GM21367 (cell line): ENCODE measurements at regions not wholly inside any gene's neighbourhood (a gene's known extent, or its start where the extent isn't known, plus 50 kb on each side); places are given as distances from the start of the nearest gene placed in this dataset.

Experiments
- ATAC-seq: cut with Tn5 transposase; IDR thresholded peaks from one replicate; pipeline ENCODE4 v1.9.1; 2021; ENCODE audit not compliant: unreplicated experiment

DNA sequence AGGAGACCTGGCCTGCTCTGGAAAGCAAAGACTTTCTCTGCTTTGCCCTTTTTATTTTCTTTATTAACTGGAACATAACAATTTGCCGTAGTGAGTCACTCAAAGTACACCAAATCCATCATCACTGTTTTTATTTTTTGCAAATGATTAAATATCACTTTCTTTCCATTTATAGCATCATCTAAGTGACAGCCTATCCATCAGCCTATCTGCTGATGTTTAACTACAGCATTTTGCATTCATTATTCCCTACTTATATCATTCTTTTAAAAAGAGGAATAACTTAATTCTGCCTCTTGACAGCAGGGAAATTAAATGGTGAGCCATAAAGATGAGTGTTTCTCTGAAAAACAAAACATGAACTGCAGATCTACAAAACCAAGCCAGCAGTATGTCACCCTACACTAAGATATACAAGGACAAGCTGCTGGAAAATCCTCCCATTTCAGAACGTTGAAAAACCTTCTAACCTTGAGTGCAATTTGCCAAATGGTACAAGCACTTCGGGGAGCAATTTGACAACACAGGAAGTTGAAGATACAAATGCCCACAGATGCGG is 821.3 kb upstream of the TMEM132C start:
- ATAC-seq: no peak

DNA sequence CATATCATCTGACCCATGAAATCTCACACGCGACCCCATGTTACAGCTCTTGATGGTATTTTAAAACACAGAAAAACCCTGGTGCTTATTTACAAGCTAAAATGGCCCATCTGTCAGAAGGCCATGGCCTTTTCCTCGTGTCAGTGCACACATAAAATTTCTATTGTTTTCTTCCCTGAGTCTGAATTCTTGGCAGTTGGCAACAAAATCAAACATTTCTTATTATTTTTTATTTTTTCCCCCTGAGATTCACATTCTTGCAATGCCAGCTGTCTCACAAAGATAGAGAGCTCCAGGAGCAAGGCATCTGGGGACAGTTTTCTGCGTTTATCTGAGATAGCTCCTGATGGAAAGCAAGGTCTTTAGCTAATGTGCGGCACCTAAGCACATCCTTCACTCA is 818.1 kb upstream of the TMEM132C start:
- no peak for ATAC-seq

DNA sequence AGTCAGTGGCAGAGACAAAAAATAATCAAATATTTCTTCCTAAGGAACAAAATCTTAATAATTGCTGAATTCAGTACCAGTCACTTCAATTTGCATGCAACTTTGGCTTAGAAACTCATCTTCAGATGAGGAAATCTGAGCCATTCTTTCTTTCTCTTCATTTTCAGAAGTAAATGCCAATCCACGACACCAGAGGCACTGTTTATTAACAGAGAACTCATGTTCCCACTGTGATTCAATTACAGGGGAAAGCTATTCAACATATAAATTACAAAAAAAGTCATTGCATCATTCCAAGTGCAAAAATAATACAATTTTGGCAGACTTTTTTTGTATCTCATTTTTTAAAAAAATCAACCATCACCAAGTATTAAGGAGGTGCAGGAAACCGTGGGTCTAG is 816.1 kb upstream of the TMEM132C start:
- ATAC-seq: no peak

DNA sequence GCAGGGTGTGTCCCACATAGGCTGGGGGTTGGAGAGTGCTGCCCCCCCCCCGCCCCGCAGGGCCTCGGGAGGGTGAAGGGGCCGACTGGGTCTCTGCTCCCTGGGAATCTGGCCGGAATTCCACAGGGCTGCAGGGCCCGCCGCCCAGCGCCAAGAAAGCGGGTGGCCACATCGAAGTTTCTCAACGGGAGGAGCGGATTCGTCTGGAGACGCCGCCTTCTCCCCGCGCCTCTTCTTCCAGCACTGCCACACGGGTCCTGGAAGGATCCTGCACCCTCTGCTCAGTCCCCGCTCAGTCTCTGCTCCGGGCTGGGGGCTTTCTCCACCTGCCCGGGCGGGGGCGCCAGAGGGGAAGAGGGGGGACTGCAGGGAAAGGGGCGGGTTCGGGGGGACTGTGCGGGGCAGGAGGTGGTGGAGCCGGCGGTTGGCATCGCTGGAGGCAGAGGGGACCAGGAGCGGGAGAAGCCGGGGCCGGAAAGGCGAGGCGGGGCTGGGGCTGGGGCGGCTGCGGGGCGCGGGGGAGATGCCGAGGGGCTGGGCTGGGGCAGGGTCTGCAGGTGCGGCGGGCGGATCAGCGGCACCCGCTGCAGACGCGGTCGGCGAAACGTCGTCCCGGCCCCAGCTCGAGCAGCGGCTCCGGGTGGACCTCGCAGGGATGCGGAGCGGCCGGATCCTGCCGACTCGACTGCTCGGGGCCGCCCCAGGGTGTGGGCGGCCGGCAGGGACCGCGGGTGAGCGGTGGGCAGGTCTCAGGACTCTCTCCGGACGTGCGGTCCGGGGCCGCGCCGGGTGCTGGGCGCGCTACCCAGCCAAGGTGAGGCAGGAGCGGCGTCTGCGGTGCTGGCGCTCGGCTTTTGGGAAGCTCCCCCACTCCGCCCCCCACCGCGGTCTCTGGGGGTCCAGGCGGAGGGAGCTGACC is 811.4 kb upstream of the TMEM132C start:
- no peak for ATAC-seq

DNA sequence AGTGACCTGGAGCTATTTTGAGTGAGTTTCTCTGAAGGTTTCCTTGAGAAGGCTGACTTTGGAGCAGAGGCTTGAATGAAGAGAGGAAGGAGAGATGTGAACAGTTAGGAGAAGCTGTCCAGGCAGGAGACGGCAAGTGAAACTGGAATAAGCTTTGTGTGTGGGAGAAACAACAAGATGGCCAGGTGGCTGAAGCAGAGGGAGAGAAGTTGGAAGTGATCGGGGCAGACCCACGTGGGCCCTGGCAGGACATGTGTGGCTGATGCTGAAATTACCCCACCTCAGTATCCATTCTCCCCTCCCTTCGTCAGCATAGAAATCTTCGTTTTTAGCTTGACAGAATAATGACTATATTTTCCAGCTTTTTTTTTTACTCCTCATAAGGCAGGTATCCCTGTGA is 809.2 kb upstream of the TMEM132C start:
- ATAC-seq: no peak

DNA sequence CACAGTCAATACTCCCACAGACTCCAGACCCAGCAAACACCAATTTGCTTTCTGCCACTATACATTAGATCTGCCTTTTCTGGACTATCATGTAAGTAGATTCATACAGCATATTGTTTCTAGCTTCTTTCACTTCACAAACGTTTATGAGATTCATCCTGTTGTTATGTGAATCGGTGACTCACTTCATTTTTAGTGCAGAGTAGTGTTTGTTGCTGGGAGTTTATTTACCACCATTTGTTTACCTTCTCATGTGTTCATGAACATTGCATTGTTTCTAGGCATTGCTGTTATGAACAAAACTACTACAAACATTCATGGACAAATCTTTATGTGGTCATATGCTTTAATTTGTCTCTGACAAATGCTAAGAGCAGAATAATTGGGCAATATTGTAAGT is 807.8 kb upstream of the TMEM132C start:
- ATAC-seq: no peak

DNA sequence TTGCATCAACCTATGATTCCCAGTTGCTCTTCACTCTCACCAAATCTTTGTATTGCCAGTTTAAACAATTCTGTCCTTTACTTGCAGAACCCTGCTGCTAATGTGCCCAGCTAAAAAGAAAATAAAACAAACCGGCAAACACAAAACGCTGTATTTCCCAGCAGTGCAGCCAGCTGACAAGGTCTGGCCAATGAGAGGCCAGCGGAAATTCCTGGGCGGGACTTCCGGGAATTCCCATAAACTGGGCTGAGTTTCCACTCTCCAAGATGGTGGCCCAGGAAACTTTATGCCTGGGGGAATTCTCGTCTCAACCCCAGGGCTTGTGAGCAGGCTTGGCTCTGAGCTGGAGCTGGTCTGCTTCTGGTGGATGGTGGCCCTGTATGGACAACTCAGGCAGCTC is 807.3 kb upstream of the TMEM132C start:
- no peak for ATAC-seq

DNA sequence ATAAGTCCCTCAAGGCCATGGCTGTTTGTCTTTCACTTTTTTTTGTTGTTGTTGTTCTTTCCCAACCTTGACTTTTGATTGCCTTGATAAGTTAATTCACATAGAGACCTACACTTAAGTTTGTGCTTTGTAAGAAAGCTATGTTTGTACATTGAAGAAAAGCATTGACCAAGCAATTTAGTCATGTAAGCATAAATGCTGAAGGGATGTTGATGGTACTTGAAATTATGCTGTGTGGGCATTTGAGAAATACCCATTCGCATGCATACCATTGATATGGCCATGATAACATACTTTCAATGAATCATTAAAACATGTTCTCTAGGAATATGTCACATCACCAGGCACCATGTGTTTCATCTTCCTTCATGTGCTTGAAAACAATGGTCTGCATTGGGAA is 803.7 kb upstream of the TMEM132C start:
- ATAC-seq: no peak

DNA sequence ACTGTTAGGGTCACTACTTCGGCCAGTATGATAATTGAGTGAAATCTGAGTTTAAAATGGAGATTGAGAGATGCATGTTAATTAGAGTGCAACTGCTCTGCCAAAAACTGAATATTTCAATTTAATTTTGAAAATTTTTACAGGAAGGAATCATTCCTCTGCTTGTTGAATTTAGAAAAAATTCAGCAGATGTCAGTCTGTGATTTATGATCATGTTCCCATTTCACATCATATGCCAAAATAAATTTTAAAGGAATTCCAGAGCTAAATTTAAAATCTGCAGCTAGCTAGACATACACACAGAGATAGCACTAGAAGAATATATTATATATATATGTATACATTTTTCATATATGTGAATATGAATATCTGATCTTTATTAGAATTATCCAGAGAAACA is 797.6 kb upstream of the TMEM132C start:
- no peak for ATAC-seq

DNA sequence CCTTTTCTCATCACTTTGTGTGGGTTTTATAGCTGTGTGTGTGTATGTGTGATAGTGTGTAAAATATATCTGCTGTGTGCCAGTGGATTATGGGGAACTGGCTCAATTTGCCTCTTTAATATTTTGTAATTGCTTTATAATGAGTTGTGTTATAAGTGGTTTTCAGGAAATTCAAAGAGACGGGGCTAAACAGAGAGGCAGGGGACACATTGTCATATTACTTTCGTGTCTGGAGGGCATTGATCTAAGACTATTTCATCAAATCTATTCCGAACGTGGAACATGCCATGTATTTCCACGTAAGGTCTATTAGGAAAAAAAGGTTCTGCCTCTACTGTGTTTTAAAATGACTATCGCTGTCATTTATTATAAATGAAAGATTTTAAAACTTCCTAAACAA is 793.2 kb upstream of the TMEM132C start:
- ATAC-seq: no peak

DNA sequence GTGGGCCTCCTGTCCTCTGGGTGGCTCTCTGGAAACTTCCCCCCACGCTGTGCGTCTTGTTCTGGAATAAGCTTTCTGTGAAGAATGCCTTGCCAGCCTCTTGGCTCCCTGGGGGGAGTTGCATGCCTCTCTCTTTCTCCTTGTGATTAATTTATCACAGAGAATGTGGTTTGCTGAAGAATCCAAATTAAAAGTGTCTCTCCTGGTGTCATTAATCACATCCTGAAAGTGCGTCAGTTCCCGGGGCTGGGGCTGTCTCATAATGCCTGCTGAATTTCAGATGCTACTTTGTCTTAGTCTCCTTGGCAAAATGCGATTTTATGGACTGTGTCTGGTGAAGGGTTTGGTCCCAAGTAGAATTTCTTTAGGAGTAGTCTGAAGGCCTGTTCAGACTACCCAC is 787.7 kb upstream of the TMEM132C start:
- ATAC-seq: no peak

DNA sequence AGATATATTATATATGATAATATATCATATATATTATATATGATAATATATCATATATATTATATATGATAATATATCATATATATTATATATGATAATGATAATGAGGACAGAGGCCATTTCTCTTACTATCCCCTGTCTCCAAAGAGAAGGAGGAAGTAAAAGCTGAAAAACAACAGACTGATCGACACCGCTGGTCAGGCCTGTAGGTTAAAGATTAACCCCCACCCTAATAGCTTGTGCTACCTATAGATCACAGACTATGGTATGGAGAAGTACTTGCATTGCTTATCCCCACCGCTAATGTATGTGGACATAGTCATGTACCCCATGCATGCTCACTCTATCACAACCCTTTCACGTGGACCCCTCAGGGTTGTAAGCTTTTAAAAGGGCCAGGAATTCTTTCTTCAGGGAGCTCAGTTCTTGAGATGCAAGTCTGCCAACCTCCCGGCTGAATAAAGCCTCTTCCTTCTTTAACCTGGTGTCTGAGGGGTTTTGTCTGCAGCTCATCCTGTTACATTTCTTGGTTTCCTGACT is 786.1 kb upstream of the TMEM132C start:
- no peak for ATAC-seq

DNA sequence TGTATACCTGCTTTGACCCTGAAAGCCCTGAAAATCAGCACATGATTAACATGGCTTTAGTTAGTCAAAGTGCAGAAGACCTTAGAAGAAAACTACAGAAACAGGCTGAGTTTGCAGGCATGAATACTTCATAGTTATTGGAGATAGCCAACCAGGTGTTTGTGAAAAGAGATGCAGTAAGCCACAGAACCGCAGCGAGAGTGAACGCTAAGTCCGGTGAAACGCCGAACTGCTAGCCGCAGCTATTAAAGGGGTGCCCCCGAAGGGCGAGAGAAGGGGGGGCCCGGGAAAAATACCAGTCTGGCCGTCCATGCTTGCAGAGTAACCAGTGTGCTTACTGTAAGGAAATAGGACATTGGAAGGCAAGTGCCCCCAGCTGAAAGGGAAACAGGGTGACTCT is 784.0 kb upstream of the TMEM132C start:
- ATAC-seq: no peak

DNA sequence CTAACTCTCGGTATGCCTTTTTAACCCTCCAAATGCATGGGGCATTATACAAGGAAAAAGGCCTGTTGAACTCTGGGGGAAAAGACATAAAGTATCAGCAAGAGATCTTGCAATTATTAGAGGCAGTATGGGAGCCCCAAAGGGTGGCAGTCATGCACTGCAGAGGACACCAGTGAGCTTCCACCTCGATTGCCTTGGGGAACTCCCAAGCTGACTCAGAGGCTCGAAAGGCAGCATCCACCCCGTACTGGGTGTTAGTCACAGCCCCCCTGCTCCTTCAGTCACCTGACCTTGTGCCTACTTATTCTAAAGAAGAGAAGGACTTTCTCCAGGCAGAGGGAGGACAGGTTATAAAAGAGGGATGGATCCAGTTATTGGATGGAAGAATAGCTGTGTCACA is 781.4 kb upstream of the TMEM132C start:
- no peak for ATAC-seq

DNA sequence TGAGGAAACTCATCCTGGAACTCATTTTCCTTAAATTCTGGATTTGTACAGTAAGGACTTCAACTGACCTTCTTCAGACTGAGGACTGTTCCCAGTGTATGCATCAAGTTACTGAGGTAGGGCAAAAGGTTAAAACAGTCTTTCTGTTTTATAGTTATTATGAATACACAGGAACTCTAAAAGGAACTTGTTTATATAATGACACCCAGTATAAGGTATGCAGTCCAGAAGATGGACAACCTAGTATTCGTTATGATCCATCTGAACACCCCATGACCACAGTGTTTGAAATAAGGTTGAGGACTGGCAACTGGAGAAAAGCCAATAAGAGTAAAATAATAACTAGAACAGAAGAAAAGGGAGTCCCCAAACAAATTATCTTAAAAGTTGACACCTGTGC is 779.9 kb upstream of the TMEM132C start:
- no peak for ATAC-seq

DNA sequence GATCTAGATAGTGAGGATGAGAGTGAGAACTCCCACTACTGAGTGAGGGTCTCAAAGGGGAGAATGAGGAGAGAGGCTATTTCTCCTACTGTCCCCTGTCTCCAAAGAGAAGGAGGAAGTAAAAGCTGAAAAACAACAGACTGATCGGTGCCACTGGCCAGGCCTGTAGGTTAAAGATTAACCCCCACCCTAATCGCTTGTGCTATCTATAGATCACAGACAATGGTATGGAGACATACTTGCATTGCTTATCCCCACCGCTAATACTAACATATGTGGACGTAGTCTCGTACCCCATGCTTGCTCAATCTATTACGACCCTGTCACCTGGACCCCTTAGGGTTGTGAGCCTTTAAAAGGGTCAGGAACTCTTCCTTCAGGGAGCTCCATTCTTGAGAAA is 777.9 kb upstream of the TMEM132C start:
- no peak for ATAC-seq

DNA sequence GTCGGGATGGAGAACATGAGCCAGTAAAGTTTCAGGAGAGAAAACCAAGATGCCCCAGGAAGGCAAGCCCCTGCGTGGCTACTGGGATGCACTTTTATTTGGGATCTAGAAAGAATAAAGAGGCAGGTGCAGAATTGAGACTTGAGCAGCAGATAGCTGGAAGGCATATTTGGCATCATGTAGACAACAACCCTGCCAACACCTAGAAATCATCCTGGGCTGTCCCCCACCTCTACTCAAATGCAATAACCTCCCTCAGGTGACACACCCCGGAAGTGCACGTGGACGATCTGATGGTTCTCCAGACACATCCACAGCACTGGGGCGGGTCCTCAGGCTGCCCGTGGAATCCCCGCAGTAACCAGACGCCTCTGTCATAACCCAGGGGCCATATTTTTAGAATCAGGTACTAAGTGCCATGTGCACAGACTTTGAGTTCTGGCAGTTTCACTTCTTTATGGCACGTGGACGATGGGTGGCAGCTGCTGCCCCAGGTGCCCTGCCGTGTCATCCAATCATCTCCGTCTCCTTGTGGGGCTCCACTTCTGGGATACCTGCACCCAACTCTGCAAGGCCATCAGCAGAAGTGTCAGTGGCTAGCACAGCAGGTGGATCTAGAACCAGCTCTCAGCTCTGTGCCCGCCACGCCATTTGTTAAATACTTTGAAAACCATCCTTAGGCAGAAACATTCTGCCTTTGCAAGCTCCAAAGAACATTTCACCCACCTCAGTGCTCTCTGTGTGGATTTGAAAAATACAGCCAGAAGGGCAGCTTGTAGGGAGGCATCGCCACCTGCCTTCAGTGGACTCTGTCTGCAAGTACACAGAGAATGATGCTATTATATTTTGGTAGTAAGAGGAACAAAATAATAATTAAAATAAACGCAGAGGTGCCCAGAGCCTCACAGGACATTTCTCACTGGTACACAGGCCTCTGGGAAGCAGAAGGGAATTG is 771.7 kb upstream of the TMEM132C start:
- ATAC-seq: no peak

DNA sequence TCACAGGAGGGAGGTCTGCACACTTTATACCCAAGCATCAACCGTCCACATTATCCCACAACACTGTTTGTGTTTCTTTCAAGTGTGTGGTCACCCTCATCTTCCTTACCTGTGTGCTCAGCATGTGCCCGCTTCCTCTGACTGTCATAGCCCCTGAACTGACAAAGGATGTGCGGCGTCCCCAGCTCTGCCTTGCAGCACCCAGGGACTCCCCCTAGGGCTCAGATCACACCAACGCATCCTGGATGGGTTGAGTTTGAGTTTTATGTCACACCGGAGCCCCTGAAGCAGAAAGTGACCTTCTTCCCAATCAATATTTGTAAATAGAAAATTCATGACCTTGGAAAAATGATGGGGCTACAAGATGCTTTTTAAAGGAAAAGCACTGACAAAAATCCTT is 770.7 kb upstream of the TMEM132C start:
- ATAC-seq: no peak

DNA sequence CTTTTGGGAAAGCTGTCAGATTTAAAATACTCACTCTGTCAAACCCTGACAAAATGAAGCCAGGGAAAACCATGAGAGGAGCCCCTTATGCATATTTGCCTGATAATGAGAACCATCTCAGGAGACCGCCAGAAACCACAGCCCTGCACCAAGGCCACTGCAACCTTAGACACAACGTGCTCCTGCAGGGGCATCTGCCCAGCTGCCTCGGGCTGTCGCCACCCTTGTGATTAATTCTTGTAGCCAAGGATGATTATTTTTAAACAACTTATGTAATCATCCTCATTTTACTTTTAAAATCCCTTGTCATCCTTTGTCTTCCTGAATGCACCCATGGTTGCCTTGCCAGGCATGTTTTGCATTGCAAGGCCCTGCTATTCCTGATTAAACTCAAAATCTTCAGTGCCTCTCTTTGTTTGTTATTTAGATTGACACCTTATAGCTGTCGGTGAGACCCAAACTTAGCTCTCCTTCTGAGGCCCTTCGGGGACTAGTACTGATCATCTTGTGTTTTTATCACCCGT is 766.4 kb upstream of the TMEM132C start:
- no peak for ATAC-seq

DNA sequence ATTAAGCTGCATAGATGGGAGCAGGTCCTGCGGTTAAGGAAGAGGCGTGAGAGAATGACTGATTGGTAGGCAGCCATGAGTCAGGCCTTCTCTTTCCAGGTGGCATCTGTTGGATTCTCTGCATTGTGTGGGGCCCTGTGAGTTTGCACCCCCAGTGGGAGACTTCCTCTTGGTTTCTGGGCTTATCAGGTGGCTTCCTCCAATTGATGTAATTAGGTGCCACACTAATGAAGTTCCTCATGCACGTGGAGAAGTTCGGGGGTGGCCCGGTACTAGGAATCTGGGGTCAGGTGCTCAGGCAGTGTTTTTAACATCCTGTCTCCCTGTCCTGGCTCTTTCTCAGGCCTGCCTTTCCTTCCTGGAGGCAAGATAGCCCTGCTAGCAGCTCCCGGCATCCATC is 765.1 kb upstream of the TMEM132C start:
- no peak for ATAC-seq

DNA sequence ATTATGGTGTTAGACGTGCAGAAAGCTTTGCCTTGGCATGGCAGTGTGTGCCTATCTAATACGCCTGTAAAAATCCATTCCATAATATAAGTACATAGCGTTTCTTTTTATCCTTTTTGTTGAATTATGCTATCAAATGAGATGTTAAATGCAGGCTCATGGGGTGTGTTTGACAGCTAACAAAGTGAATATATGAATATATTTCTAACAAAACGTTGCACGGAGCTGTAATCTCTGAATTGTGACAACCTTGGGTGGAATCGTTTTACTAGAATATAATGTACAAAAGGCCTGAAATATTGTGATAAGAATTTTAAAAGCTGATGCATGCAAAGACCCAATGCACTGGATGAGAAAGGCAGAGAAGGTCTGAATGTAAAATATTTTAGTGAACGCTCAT is 763.7 kb upstream of the TMEM132C start:
- no peak for ATAC-seq
